A549 (cell line): ENCODE measurements at regions not wholly inside any gene's neighbourhood (a gene's known extent, or its start where the extent isn't known, plus 50 kb on each side); places are given as distances from the start of the nearest gene placed in this dataset.

Source experiments
- ATAC-seq, 2 experiments: fragments of 200-7000 bp in 1 of 2; fragments of >200 bp in 1 of 2; cut with Nextera tagmentation in 1 of 2; cut with Tn5 transposase in 1 of 2; 3 replicates each; pipeline versions ENCODE4 v1.8.0 to v1.9.1; 2018 to 2020; ENCODE audit warnings: mild to moderate bottlenecking in 1 of 2, moderate library complexity in 1 of 2
- CTCF ChIA-PET: fragments of 300-600 bp; sonication (Branson Sonifier 250); formaldehyde crosslinking; extraction: SDS; loops from one replicate; lab custom pipeline; 2021; ENCODE audit warnings: antibody characterized with exemption, inconsistent platforms; lab: Yijun Ruan, JAX
- POLR2A ChIA-PET: fragments of 350-600 bp; formaldehyde crosslinking; extraction: SDS; loops from one replicate; lab custom pipeline; 2021; ENCODE audit warnings: antibody characterized with exemption, inconsistent platforms; lab: Yijun Ruan, JAX
- DNase-seq, 2 experiments: peaks; one replicate each; pipeline versions ENCODE4 v3.0.0 to v3.0.0-alpha.2; 2011 to 2016; ENCODE audit warnings: low read depth in 1 of 2, low spot score in 1 of 2
- FAIRE-seq: peaks from 2 replicates; lab custom pipeline; 2011; peaks lifted over from hg19 to GRCh38; lab: Jason Lieb, UNC
- H3K27ac ChIP-seq, 2 experiments: fragments of >200 bp; sonication (Bioruptor Twin); formaldehyde crosslinking; 3 replicates each; pipeline ENCODE4 v1.5.1; 2016 to 2017
- H3K4me1 ChIP-seq: fragments of >200 bp; sonication (Bioruptor Twin); formaldehyde crosslinking; 3 replicates; pipeline ENCODE4 v1.6.1; 2016
- H3K4me2 ChIP-seq: fragments of >200 bp; sonication (Bioruptor Twin); formaldehyde crosslinking; 3 replicates; pipeline ENCODE4 v1.6.1; 2016
- H3K4me3 ChIP-seq: fragments of >200 bp; sonication (Bioruptor Twin); formaldehyde crosslinking; 3 replicates; pipeline ENCODE4 v1.5.1; 2016
- H3K9me3 ChIP-seq: fragments of >200 bp; sonication (Bioruptor Twin); formaldehyde crosslinking; 3 replicates; pipeline ENCODE4 v1.6.1; 2016
- BHLHE40 ChIP-seq: IDR thresholded peaks from 2 replicates; pipeline ENCODE4 v1.6.1; 2012; ENCODE audit warnings: low read depth, low read length, inconsistent platforms
- CBX2 ChIP-seq: fragments of 200-600 bp; sonication (generic); IDR thresholded peaks from 2 replicates; pipeline ENCODE4 v1.6.1; 2016; ENCODE audit warnings: low read depth, mild to moderate bottlenecking, borderline replicate concordance
- EHF ChIP-seq: fragments of 250-450 bp; sonication (Bioruptor Pico); IDR thresholded peaks from 2 replicates; pipeline ENCODE4 v1.5.0; 2020; ENCODE audit warnings: mild to moderate bottlenecking
- EP300 ChIP-seq, 2 experiments: fragments of >200 bp; sonication (Bioruptor Twin); formaldehyde crosslinking; IDR thresholded peaks; 2 replicates in 1 of 2; 3 replicates in 1 of 2; pipeline ENCODE4 v1.6.1; 2016 to 2017
- ESRRA ChIP-seq: fragments of 150-350 bp; IDR thresholded peaks from 2 replicates; pipeline ENCODE4 v1.6.1; 2014; ENCODE audit warnings: mild to moderate bottlenecking, low read length, borderline replicate concordance
- FOSB ChIP-seq: fragments of 250-450 bp; sonication (Bioruptor Pico); IDR thresholded peaks from 2 replicates; pipeline ENCODE4 v1.5.0; 2020; ENCODE audit warnings: mild to moderate bottlenecking, moderate library complexity
- FOXS1 ChIP-seq: fragments of 250-450 bp; sonication (Bioruptor Pico); IDR thresholded peaks from 2 replicates; pipeline ENCODE4 v1.5.0; 2020; ENCODE audit warnings: mild to moderate bottlenecking, moderate library complexity
- GATA3 ChIP-seq: IDR thresholded peaks from 2 replicates; pipeline ENCODE4 v1.6.1; 2012; ENCODE audit warnings: borderline replicate concordance
- HEYL ChIP-seq: fragments of 250-450 bp; sonication (Bioruptor Pico); IDR thresholded peaks from 2 replicates; pipeline ENCODE4 v1.8.0; 2021; ENCODE audit warnings: mild to moderate bottlenecking, moderate library complexity
- HOXA7 ChIP-seq: fragments of 250-450 bp; sonication (Bioruptor Pico); IDR thresholded peaks from 2 replicates; pipeline ENCODE4 v1.5.0; 2020; ENCODE audit warnings: mild to moderate bottlenecking, moderate library complexity
- HOXB13 ChIP-seq: fragments of 250-450 bp; sonication (Bioruptor Pico); IDR thresholded peaks from 2 replicates; pipeline ENCODE4 v1.5.0; 2020; ENCODE audit warnings: low read depth, mild to moderate bottlenecking, moderate library complexity
- HOXB5 ChIP-seq: fragments of 250-450 bp; sonication (Bioruptor Pico); IDR thresholded peaks from 2 replicates; pipeline ENCODE4 v1.5.0; 2020; ENCODE audit warnings: mild to moderate bottlenecking, moderate library complexity
- POLR2A ChIP-seq: IDR thresholded peaks from 2 replicates; pipeline ENCODE4 v1.6.1; 2012; ENCODE audit warnings: mild to moderate bottlenecking, low read length
- POLR2AphosphoS2 ChIP-seq: conservative IDR thresholded peaks from 2 replicates; pipeline ENCODE4 v1.6.1; 2012; ENCODE audit warnings: low read length, improper control_type of control experiment, inconsistent platforms
- RARB ChIP-seq: fragments of 250-450 bp; sonication (Bioruptor Pico); IDR thresholded peaks from 2 replicates; pipeline ENCODE4 v1.8.0; 2021; ENCODE audit warnings: mild to moderate bottlenecking, moderate library complexity
- RCOR1 ChIP-seq: fragments of 150-350 bp; IDR thresholded peaks from 2 replicates; pipeline ENCODE4 v1.6.1; 2014; ENCODE audit warnings: antibody characterized with exemption, low read length, low read depth
- RNF2 ChIP-seq: fragments of 200-600 bp; sonication (generic); IDR thresholded peaks from 2 replicates; pipeline ENCODE4 v1.6.1; 2016; ENCODE audit warnings: low read depth, mild to moderate bottlenecking, antibody characterized with exemption, moderate library complexity, borderline replicate concordance
- SMC3 ChIP-seq: fragments of >200 bp; sonication (Bioruptor Twin); formaldehyde crosslinking; IDR thresholded peaks from 3 replicates; pipeline ENCODE4 v1.6.1; 2018; ENCODE audit warnings: inconsistent platforms
- SREBF2 ChIP-seq: fragments of 450-650 bp; IDR thresholded peaks from 2 replicates; pipeline ENCODE4 v1.6.1; 2014; ENCODE audit warnings: mild to moderate bottlenecking, moderate library complexity
- TFCP2L1 ChIP-seq: fragments of 250-450 bp; sonication (Bioruptor Pico); IDR thresholded peaks from 2 replicates; pipeline ENCODE4 v1.5.0; 2021; ENCODE audit warnings: mild to moderate bottlenecking
- ZNF302 ChIP-seq: fragments of 250-450 bp; sonication (Bioruptor Pico); IDR thresholded peaks from 2 replicates; pipeline ENCODE4 v1.9.0; 2021; ENCODE audit warnings: inconsistent platforms, mild to moderate bottlenecking, moderate library complexity
- ZSCAN20 ChIP-seq: fragments of 250-450 bp; sonication (Bioruptor Pico); IDR thresholded peaks from 2 replicates; pipeline ENCODE4 v1.8.0; 2022; ENCODE audit warnings: mild to moderate bottlenecking, moderate library complexity
- WGBS: methylation state at CpG from one replicate; pipeline ENCODE4 v1.1.6; 2017; ENCODE audit errors: missing lambda C conversion rate; 5-methylcytosine and 5-hydroxymethylcytosine counted together
- TF ChIP-seq, protein P1 (sequence below): fragments of >200 bp; sonication (Bioruptor Twin); formaldehyde crosslinking; IDR thresholded peaks from 2 replicates; pipeline ENCODE4 v1.6.1; 2016
- TF ChIP-seq, protein P2 (sequence below): IDR thresholded peaks from 2 replicates; pipeline ENCODE4 v1.6.1; 2012
- TF ChIP-seq, protein P3 (sequence below): fragments of >200 bp; sonication (Bioruptor Twin); formaldehyde crosslinking; IDR thresholded peaks from 3 replicates; pipeline ENCODE4 v1.5.1; 2016
- TF ChIP-seq, protein P4 (sequence below): fragments of 200-600 bp; sonication (generic); IDR thresholded peaks from 2 replicates; pipeline ENCODE4 v1.6.1; 2016; ENCODE audit warnings: antibody characterized with exemption, mild to moderate bottlenecking, moderate library complexity

DNA sequence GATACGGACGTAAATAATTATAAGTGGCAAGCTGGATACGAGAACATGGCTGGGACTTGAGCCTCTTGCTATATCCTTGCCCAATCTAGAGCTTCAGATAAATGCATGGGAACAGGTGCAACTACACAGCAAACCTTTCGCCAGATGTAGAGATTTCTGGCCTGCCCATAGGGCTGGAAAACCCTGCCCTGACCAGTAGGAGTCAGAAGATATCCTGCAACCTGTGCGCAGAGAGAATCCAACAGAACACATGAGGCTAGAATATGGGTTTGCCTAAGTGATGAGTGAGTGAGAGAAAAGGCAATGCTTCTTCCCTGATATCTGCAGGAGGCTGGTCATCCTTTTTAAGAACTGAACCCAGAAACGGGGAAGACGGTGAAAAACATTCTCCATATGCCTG is 805.3 kb upstream of the TENM3 start:
- ATAC-seq: no peak
- Histone ChIP-seq H3K4me2 (no peak overlapping the region), H3K27ac (no peak overlapping the region), H3K4me1 (no peaks in the 10 kb centered on the region), H3K4me3 (no peak overlapping the region), H3K9me3 (no peaks in the 10 kb centered on the region)
- no peak for FAIRE-seq
- CTCF ChIA-PET: no interaction called here
- DNase-seq: no peak
- 8% methylated on average over 6 of the region's 7 CpGs for WGBS
- POLR2A ChIA-PET: no interaction called here
- no peak for TF ChIP-seq SMC3
- no peak for TF ChIP-seq TFCP2L1 (CRISPR knock-in tag)
- TF ChIP-seq FOSB (CRISPR knock-in tag): no peak
- no peak for TF ChIP-seq GATA3
- TF ChIP-seq HOXA7 (CRISPR knock-in tag): no peak
- TF ChIP-seq, protein P1, sequence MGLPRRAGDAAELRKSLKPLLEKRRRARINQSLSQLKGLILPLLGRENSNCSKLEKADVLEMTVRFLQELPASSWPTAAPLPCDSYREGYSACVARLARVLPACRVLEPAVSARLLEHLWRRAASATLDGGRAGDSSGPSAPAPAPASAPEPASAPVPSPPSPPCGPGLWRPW: no peak
- no peak for TF ChIP-seq EP300 (IDR thresholded peaks at IDR 0.05)
- TF ChIP-seq, protein P2, sequence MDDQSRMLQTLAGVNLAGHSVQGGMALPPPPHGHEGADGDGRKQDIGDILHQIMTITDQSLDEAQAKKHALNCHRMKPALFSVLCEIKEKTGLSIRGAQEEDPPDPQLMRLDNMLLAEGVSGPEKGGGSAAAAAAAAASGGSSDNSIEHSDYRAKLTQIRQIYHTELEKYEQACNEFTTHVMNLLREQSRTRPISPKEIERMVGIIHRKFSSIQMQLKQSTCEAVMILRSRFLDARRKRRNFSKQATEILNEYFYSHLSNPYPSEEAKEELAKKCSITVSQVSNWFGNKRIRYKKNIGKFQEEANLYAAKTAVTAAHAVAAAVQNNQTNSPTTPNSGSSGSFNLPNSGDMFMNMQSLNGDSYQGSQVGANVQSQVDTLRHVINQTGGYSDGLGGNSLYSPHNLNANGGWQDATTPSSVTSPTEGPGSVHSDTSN: no peak
- TF ChIP-seq HOXB5: no peak
- TF ChIP-seq, protein P3, sequence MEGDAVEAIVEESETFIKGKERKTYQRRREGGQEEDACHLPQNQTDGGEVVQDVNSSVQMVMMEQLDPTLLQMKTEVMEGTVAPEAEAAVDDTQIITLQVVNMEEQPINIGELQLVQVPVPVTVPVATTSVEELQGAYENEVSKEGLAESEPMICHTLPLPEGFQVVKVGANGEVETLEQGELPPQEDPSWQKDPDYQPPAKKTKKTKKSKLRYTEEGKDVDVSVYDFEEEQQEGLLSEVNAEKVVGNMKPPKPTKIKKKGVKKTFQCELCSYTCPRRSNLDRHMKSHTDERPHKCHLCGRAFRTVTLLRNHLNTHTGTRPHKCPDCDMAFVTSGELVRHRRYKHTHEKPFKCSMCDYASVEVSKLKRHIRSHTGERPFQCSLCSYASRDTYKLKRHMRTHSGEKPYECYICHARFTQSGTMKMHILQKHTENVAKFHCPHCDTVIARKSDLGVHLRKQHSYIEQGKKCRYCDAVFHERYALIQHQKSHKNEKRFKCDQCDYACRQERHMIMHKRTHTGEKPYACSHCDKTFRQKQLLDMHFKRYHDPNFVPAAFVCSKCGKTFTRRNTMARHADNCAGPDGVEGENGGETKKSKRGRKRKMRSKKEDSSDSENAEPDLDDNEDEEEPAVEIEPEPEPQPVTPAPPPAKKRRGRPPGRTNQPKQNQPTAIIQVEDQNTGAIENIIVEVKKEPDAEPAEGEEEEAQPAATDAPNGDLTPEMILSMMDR: no peak
- TF ChIP-seq ZSCAN20 (CRISPR knock-in tag): no peak
- no peak for TF ChIP-seq FOXS1 (CRISPR knock-in tag)
- TF ChIP-seq, protein P4, sequence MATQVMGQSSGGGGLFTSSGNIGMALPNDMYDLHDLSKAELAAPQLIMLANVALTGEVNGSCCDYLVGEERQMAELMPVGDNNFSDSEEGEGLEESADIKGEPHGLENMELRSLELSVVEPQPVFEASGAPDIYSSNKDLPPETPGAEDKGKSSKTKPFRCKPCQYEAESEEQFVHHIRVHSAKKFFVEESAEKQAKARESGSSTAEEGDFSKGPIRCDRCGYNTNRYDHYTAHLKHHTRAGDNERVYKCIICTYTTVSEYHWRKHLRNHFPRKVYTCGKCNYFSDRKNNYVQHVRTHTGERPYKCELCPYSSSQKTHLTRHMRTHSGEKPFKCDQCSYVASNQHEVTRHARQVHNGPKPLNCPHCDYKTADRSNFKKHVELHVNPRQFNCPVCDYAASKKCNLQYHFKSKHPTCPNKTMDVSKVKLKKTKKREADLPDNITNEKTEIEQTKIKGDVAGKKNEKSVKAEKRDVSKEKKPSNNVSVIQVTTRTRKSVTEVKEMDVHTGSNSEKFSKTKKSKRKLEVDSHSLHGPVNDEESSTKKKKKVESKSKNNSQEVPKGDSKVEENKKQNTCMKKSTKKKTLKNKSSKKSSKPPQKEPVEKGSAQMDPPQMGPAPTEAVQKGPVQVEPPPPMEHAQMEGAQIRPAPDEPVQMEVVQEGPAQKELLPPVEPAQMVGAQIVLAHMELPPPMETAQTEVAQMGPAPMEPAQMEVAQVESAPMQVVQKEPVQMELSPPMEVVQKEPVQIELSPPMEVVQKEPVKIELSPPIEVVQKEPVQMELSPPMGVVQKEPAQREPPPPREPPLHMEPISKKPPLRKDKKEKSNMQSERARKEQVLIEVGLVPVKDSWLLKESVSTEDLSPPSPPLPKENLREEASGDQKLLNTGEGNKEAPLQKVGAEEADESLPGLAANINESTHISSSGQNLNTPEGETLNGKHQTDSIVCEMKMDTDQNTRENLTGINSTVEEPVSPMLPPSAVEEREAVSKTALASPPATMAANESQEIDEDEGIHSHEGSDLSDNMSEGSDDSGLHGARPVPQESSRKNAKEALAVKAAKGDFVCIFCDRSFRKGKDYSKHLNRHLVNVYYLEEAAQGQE: no peak
- no peak for TF ChIP-seq BHLHE40
- TF ChIP-seq RARB (CRISPR knock-in tag): no peak
- no peak for TF ChIP-seq ZNF302

DNA sequence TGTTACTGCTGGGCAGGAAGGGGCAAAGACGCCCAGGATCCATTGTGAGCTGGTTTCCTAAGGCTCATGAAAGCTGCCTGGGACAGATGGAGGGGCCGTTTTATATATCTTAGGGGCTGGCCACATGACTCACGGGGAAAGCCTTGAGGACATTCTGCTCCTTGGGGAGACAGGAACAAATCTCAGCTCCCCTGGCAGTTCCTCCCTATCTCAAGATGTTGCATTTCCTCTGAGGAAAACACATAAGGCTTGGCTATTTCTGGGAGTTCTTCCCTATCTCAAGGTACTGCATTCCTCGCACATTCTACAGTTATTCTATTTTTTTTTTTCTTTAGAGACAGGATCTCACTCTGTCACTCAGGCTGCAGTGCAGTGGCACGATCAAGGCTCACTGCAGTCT is 804.6 kb upstream of the TENM3 start:
- Histone ChIP-seq H3K4me3 (no peak overlapping the region), H3K4me2 (no peak overlapping the region), H3K9me3 (no peaks in the 10 kb centered on the region), H3K4me1 (no peaks in the 10 kb centered on the region), H3K27ac (no peak overlapping the region)
- POLR2A ChIA-PET: no interaction called here
- TF ChIP-seq HOXB13 (no peak), FOXS1 (CRISPR knock-in tag) (no peak), SREBF2 (no peak), HEYL (CRISPR knock-in tag) (no peak), POLR2AphosphoS2 (no peak), GATA3 (no peak), RNF2 (no peak), RCOR1 (no peak), POLR2A (no peak), CBX2 (no peak), BHLHE40 (no peak), EHF (CRISPR knock-in tag) (no peak), ESRRA (no peak), HOXA7 (CRISPR knock-in tag) (no peak), SMC3 (no peak)
- TF ChIP-seq, protein P2: no peak
- TF ChIP-seq, protein P1: no peak
- DNase-seq: no peak
- no peak for FAIRE-seq
- no peak for ATAC-seq
- CTCF ChIA-PET: no interaction called here
- WGBS: 0% methylated on average over 2 of the region's 5 CpGs
